ENCODE measurements at regions not wholly inside any gene's neighbourhood (a gene's known extent, or its start where the extent isn't known, plus 50 kb on each side); places are given as distances from the start of the nearest gene placed in this dataset.

DNA sequence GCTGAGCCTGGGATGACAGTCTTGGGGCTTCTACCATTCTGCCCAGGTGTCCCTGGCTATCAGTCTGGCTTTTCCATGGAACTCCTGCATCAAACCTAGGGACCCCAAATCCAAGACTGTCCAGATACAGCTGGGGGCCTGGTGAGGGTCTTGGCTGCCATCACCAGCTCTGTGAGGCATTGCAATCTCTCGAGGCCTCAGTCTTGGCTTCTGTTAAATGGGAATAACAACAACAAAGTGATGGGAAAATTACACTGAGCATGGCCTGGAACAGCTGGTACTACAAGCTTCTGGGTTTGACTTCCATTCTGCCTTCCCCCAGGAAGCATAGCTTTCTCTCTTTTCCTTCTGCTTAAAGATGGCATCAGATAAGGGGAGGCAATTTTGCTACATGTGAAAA, 50.0 kb upstream of the LCTL start:
- no peak for DNase-seq

DNA sequence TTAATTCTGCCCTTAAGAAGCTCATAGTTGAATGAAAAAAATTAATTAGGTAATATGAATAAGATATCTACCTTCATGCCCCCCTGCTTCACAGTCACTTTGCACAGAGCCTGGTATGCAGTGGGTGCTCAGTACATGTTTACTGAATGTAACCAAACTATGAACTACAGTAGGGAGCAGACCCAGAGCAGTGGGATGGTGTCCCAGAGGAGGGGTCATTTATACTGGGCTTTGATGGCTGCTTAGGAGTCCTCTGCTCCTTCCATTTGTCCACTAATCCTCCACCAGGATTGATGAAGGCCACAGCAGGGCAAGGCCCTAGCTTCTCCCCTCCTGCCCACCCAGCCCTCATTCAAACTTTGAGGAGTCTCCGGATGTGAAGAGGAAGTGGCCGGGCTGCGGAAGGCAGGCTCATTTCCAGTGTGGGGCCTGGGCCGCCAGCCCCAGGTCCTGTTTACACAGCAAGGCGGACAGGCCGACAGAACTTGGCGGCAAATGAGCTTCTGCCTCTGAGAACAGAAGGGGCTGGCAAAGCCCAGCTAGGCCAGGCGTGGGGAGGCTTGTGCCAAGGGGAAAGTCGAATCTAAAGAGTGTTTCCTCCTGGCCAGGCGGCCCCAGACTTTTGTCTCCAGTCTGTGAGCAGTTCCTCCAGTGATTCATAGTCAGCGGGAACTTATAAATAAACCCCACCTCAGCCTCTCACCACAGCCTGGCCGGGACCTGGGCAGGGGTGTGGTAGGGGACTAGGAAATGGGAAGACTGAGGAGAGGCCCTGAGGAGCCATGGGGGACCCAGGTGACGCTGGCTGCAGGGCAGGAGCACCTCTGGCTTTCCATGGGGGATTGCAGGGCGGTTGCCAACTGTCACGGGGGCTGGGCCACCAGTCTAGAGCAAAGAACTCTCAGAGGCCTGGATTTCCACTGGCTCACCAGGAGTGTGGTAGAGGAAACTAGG, 51.6 kb upstream of the LCTL start:
- peak; percentile 73 for DNase-seq

DNA sequence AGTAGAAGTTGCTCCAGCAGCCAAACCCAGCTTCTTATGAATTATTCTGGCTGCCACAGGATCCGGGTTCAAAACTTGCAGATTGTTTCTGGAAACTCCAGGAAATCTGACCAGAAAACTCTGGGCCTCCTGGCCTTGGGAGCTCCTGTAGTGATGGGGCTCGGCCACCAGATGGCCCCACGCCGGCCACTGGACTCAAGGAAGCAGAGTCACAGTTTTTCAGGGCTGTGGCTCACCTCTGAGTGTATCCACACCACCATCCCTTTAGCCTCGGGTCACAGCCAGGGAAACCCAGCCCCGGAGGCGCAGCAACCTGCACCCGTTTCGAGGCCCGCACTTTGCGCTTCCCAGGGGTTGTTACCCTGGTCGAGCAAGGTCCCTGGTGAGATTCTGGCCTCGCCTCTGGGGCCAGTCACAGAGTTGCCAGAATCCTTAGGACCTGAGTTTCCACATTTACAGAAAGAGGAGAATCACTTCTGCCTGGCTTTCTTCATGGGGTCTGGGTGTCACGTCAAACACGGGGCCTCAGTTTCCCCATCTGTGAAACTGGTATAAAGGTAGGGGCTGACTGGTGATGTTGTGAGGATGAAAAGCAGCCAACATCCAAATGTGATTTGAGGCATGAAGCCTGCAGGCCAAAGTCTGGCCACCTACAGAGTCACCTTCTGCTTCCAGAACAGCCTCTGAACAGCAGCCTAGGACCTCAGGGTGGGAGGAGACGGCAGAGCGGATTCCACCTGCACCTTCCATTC, 53.5 kb upstream of the LCTL start:
- peak; percentile 60 for DNase-seq

DNA sequence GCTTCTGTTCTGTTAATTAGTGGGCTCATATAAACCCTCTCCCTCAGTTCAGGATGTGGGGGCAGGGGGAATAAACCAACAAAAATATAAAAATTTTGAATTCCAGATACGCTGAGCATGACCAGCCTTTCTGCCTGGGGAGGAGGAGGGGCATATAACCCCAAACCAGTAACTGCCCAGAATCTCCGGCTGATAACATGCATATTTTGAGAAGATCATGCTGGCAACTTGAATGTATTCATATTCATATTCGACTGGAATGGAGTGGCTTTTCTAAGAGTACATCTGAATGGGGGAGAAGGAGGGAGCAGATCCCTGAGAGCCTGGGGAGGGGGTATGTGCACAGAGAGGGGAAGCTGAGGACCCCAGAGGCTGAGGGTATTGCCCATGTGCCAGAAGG, 54.5 kb upstream of the LCTL start:
- DNase-seq: no peak

DNA sequence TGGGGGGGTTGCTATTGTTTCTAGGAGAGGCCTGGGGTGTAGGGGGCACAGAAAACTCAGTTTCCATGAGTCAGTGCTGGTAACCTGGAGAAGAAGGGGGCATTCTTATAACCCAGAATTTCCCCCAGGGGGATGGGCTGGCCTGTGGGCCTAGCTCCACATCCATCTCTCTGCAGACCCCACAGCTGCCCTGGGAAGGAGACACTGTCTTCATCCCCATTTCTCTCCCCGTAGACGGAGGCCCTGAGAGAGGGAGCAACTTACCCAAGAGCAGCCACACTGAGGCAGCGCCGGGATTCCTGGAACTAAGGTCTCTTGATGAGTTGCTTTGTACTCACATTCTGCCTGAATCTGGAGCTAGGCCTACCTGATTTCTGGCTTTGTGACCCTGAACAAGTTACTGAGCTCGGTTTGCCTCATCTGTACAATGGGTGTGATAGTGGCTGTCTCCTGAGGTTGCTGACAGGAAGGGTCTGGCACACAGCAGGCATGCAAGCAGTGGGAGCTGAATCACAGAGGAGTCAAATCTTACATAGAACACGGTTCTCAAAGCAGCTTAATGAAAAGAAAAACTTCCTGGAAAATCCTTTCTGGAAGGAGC, 55.0 kb upstream of the LCTL start:
- no peak for DNase-seq

DNA sequence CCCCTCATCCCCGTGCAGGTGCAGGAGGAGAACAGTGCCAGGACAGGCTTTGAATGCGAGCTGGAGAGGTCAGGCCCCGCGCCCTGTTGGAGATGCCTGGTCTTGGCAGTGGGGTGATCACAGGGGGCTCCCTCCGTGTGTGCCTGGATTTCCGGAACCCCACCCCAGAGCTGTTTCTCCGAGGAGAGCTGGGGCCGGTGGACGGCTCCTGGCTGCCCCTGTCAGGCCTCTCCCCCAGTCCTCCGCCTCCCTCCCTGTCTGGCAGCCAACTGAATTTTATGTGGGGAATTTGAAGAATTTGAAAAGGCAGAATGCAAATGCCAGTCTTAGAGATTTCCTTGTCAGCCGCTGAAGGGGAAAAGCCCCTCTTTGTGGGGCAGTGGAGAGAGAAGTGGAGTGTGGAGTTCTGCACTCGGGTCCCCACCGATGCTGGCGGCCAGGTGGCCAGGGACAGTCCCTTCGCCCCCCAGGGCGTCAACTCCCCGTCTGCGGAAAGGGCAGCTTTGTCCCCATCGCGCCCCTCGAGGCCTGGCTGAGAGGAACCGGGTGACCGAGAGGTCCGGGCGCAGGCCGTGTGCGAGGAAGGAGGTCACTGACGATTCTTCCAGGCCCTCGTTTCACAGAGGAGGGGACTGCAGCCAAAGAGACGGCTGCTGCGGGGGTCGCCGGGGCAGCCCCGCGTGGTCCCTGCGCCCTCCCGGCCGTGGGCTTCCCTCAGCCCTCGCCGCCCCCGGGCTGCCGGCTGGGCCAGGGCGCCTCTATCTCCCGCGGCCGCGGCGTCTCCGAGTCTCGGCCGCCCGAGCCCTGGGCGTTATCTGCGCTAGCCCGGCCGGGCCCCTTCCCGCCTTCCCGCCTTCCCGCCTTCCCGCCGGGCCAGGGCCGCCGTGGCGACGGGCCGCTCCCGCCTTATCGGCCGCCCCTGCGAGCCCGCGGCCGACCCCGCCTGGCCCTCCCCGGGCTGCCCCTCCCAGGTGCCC, 56.0 kb upstream of the LCTL start:
- DNase-seq: no peak

DNA sequence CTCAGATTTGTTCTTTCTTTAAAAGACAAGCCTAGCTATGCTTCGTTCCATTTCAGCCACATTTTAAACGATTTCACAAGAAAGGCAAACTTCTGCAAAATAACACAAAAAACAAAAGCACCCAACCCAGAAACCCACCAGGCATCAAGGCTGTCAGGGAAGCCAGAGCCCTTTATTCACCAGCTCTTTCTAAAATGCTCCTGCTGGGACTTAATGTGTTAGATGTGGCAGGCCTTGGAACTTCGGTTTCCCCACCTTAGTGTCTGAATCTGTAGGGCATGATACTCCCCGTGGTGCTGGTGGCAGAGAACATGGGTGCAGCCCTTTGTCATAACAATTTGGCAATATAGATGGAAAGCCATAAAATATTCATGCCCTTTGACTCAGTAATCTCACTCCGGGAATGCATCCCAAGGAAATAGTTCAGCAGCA, 56.8 kb upstream of the LCTL start:
- peak; percentile 11 for DNase-seq

DNA sequence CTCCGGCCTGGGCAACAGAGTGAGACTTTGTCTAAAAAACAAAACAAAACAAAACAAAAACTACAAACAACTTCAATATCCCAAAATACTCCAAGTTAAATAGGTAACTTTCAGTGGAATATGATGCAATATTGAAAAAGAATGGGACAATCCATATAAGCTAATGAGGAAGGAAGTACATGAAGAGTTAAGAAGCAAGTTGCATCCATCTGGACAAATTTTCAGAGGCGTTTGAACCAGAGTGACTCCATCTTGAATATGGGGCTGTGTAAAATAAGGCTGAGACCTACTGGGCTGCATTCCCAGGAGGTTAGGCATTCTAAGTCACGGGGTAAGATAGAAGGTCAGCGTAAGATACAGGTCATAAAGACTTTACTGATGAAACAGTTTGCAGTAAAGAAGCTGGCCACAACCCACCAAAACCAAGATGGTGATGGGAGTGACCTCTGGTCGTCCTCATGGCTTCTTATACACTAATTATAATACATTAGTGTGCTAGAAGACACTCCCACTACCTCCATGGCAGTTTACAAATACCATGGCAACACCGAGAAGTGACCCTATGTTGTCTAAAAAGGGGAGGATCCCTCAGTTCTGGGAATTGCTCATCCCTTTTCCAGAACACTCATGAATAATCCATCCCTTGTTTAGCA, 58.1 kb upstream of the LCTL start:
- DNase-seq: no peak

DNA sequence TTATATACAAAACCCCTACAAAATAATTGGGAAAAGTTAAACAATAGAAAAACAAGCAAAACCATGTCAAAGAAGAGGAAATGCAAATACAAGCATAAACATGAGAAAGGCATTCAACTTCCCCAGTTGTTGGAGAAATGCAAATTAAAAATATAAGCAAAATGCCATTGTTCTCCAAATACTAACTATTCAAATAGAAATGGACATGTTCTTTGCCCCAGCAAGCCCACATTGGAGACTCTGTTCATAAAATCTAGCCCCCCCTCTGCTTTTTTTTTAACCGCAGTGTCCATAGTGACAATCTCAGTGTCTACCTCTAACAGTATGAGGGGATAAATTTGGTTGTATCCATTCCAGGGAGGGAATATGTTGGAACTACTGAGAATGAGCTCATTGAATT, 59.7 kb upstream of the LCTL start:
- no peak for DNase-seq

DNA sequence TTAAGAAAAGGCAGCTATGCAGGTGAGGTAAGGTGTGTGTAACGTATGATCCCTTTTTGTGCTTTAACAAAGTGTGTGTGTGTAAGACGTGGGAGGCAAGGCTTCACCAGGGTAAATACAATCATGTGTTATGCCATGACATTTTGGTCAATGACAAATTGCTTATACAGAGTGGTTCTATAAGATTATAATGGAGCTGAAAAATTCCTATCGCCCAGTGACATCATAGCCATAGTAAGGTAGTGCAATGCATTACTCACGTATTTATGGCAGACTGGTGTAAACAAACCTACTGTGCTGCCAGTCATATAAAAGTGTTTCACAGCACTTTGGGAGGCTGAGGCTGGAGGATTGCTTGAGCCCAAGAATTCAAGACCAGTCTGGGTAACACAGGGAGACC, 60.2 kb upstream of the LCTL start:
- DNase-seq: no peak

DNA sequence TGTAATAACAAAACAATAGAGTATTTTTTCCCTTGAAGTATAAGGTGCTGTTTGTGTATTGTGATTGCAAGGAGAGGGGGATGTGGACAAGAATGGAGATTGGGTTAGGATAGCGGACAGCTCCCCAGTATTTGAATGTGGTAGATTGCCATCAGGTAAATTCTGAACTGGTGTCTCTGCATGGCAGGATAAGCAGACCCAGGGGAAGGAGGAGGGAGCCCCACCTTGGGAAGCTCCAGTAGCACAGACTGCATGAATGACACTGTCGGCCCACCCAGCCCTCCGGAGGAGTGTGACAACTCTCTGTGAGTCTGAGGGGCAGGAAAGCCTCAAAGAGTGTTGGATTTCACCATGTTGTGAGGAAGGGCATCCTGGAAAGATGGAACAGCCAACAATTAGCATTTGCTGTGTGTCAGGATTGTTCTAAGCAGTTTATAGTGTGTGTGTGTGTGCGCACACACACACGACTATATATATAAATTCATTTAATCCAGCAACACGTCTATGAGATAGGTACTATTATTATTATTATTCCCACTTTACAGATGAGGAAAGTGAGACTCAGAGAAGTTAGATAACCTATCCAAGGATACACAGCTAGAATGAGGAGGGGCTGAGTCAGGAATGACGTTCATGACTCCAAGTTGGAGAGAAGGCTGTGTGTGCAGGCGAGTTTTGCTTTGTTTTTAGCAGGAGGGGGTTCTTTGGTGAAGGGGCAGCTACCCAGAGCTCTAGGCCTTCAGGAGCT, 63.4 kb upstream of the LCTL start:
- DNase-seq: no peak

DNA sequence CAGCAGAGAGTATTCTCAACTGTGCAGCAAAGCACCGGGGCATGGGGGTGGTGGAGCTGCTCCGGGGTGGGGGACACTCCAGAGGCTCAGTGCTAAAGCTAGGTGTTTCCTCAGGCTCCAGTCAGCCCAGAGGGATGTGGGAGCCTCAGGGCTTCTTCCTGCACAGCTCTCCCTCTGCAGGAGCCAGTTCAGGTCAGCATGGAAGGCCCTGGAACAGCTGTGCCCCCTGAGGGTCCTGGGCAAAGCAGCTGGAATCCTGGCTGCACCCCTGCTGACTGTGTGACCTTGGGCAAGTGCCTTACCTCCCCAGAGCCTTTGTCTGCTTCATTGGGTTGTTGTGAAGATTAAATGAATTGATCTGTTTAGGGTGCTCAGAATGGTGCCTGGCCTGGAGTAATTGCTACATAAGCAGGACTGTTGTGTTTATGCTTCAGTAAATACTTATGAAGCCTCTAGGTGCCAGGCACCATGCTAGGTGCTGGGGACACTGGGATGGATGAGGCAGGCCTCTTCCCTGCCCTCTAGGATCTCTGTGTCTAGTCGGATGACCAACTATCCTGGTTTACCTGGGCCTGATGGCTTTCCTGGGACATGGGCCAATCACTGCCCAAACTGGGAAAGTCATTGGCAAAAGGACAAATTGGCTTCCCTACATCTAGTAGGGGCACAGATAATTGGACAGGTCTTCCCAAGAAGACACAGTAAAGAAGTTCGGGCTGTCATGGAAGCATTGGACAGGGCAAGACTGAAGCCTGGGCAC, 64.2 kb upstream of the LCTL start:
- DNase-seq: no peak

DNA sequence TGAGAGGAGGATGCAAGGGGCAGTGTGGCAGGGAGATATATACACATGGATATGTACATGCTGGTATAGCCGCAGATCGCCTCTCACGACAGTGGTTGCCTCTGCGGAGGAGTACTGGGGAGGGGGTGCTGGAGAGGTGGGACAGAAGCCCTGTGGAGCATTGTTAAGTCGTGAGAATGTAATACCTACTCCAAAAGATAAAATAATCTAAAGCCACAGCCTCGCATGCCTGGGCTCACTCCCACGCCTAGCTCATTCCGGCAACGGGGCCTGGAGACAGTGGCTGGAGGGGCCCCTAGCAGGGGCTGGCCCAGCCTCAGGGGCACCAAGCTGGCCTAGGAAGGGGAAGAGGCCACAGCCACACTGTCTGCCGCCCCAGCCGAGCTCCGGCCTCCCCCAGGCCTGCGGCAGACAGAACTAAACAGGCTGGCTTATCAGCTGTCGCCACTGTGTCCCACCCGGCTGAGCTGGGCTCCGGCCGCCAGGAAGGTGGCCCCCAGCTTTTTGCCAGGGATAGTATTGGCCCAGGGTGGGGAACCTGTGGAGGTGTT, 65.1 kb upstream of the LCTL start:
- no peak for DNase-seq

DNA sequence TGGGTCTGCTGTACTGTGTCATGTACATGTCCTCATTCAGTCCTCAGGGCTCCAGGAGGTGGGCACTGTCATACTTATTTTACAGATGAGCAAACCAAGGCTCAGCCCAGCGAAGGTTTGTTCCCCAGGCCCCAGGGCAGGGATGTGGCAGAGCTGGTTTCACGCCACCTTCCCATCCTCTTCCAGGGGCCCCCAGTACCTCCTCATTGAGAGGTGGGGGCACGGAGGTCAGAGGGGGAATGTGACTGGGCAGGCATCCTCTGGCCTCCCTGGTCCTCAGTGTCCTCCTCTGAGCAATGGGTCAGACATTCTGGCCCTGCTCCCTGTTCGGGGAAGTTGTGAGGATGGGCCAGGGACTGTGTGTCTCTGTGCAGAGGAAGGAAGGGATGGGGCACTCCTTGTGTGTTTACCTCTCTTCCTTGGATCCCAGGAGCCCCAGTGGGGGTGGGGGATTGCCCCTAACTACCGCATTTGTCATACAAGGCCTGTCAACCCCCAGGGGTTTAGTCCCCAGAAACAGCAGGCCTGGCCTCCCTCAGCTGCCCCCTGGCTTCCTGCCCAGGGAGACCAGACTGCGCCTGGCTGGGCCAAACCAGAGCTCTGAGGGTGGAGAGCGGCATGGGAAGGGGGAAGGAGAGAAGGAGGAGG, 65.9 kb upstream of the LCTL start:
- DNase-seq: no peak

DNA sequence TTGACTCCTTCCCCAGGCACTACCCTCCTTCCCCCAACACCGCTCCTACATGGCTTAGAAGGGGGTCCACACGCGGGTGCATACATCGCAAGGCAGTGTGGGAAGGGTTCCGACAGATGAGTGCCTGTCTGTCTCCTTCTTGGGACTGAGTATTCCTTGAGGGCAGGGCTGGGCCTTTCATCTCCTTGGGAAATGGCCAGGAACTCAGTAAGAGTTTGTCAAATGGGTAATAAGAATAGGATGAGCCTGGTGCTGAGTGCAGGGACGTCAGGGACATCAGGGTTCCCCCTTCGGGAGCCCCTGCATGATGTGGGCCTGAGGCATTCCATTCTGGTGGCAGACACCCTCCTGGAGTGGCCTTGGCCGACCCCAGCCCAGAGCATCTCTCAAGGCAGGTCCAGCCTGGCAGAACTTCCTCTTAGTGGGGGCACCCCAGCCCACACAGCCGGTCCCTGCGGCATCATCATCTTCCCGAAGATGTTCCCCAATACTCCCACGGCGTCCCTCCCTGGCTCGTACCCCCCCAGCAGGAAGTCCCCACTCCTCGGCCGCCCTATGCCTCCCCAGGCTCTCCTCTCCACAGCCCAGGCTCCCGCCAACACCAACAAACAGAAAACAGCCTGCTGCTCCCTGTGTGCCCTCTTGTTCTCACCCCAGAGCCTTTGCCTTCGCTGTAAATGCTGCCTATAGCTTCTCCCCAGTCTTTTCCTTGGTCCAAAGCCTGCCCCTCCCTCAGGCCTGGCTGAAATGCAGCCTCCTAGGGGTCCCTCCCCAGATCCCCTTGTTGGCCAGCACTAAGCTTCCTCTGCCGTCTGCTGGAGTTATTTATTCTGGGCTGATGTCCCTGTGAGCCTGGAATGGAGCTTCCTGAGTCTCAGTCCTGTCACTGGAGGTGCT, 67.5 kb upstream of the LCTL start:
- no peak for DNase-seq

DNA sequence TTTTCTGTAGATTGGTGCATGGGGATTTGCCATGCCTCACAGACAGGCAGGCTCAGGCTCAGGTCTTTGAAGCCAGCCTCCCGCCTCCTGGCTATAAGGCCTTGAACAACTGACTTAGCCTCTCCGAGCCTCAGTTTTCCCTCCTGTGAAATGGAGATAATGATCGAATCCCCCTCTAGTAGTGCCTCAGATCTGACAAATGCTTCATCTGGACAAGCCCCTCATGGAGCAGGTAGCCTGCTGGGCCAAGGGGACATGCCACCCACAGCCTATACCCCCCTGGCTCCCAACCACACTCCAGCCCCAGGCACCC, 68.1 kb upstream of the LCTL start:
- no peak for DNase-seq

DNA sequence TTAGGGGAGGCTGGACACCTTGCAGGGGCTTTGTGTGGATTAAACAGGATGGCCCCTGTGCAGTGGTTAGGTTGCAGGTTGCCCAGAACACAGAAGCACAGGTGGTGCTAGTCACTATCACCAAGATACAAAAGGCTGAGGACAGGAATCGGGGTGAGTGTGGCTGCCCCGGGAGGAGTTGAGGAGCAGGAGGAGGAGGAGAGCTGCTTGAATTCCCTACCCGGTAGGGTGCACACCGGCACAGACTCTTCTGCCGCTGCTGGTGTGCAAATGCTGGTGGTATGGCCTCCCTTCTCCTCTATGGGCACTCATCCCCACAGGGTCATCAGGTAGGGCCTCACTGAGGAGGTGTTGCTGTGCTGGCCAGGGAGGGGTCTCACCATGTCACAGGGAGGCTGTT, 67.5 kb upstream of the SMAD6 start:
- DNase-seq: no peak

DNA sequence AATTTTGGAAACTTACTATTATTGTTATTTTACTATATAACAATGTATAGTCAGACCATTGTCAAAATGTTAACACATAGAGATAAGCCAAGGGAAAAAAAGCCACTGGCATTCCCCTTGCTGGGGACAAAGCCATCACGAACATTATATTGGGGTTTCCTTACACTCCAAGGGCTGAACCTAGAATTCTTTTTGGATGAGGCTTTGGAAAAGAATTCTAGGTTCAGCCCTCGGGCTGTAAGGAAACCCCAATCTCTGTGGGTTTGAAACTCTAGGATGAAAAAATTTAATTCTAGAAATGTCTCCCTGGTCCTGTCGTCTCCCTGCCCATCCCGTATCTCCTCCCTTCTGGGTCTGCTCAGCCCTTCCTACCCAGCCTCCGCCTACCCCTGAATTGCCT, 67.0 kb upstream of the SMAD6 start:
- no peak for DNase-seq

DNA sequence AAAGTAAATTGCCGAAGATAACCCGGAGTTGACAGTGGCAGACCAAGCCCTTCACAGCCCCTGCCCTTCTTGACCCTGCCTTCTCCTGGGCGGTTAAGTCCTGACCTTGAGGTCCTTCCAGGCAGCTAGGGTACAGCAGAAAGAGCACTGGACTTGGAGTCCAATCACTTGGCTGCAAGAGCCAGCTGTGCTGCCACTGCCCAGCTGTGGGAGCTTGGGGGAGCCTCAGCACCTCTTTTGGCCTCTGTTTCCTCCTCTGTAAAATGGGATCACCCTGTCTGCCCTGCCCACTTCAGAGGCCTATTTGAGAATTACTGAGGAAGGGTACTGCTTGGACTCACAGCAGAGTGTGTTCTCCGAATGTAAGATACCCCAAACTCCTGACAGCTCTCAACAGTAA, 66.2 kb upstream of the SMAD6 start:
- no peak for DNase-seq
